Smooth muscle cell (in vitro differentiated cells): ENCODE measurements at regions not wholly inside any gene's neighbourhood (a gene's known extent, or its start where the extent isn't known, plus 50 kb on each side); places are given as distances from the start of the nearest gene placed in this dataset.

Experiments used
- DNase-seq: peaks from one replicate; lab custom pipeline; 2025; ENCODE audit not compliant: unreplicated experiment; lab: John Stamatoyannopoulos, UW
- H2AFZ ChIP-seq: fragments of 200-600 bp; sonication (generic); 2 replicates; pipeline ENCODE4 v1.6.0; 2016; ENCODE audit warnings: antibody characterized with exemption, low read depth, mild to moderate bottlenecking
- H3F3A ChIP-seq: fragments of 200-600 bp; sonication (generic); 2 replicates; pipeline ENCODE4 v1.6.0; 2017; ENCODE audit warnings: antibody characterized with exemption, low read depth
- H3K27ac ChIP-seq: fragments of 200-600 bp; sonication (generic); 2 replicates; pipeline ENCODE4 v1.5.1; 2016; ENCODE audit warnings: low read depth, mild to moderate bottlenecking
- H3K27me3 ChIP-seq: fragments of 200-600 bp; sonication (generic); 2 replicates; pipeline ENCODE4 v1.6.1; 2016; ENCODE audit warnings: low read depth, mild to moderate bottlenecking
- H3K36me3 ChIP-seq: fragments of 200-600 bp; sonication (generic); 2 replicates; pipeline ENCODE4 v1.5.1; 2016; ENCODE audit warnings: low read depth
- H3K4me1 ChIP-seq: fragments of 200-600 bp; sonication (generic); 2 replicates; pipeline ENCODE4 v1.5.1; 2016; ENCODE audit warnings: low read depth
- H3K4me2 ChIP-seq: fragments of 200-600 bp; sonication (generic); 2 replicates; pipeline ENCODE4 v1.6.0; 2016; ENCODE audit warnings: mild to moderate bottlenecking
- H3K4me3 ChIP-seq: fragments of 200-600 bp; sonication (generic); 2 replicates; pipeline ENCODE4 v1.5.1; 2016; ENCODE audit warnings: mild to moderate bottlenecking
- H3K79me2 ChIP-seq: fragments of 200-600 bp; sonication (generic); 2 replicates; pipeline ENCODE4 v1.6.0; 2016; ENCODE audit warnings: low read depth, mild to moderate bottlenecking
- H3K9ac ChIP-seq: fragments of 200-600 bp; sonication (generic); 2 replicates; pipeline ENCODE4 v1.6.0; 2016; ENCODE audit warnings: low read depth
- H3K9me3 ChIP-seq: fragments of 200-600 bp; sonication (generic); replicated peaks from 2 replicates; pipeline ENCODE4 v1.5.1; 2016; ENCODE audit warnings: low read depth
- H4K20me1 ChIP-seq: fragments of 200-600 bp; sonication (generic); 2 replicates; pipeline ENCODE4 v1.6.0; 2016; ENCODE audit warnings: low read depth
- CTCF ChIP-seq: fragments of 200-600 bp; sonication (generic); IDR thresholded peaks from 2 replicates; pipeline ENCODE4 v1.5.1; 2017; ENCODE audit warnings: borderline replicate concordance, mild to moderate bottlenecking, antibody characterized with exemption; ENCODE audit not compliant: insufficient read depth, poor library complexity, severe bottlenecking
- WGBS: methylation state at CpG from one replicate; pipeline ENCODE4 v1.1.7; 2016; ENCODE audit warnings: low lambda C conversion rate; 5-methylcytosine and 5-hydroxymethylcytosine counted together

GRCh38 chr15:35195031-35195430, 109.9 kb upstream of the NANOGP8 start:
- H3K79me2 ChIP-seq = no peaks in the 10 kb centered on the region
- no peaks in the 10 kb centered on the region for H3F3A ChIP-seq
- no peak for DNase-seq
- no peaks in the 10 kb centered on the region for H3K4me1 ChIP-seq
- no peak overlapping the region for H3K9ac ChIP-seq
- TF ChIP-seq CTCF = no peak
- H3K4me3 ChIP-seq = no peak overlapping the region
- H3K9me3 ChIP-seq = no peaks in the 10 kb centered on the region
- no peak overlapping the region for H2AFZ ChIP-seq
- H4K20me1 ChIP-seq = no peaks in the 10 kb centered on the region
- H3K27me3 ChIP-seq = no peaks in the 10 kb centered on the region
- no peak overlapping the region for H3K4me2 ChIP-seq
- 91% methylated on average over 1 of the region's 1 CpG for WGBS
- no peak overlapping the region for H3K27ac ChIP-seq
- no peaks in the 10 kb centered on the region for H3K36me3 ChIP-seq

- Histone ChIP-seq H2AFZ (no peak overlapping the region), H3F3A (no peaks in the 10 kb centered on the region), H3K79me2 (no peaks in the 10 kb centered on the region), H4K20me1 (no peaks in the 10 kb centered on the region), H3K9me3 (no peaks in the 10 kb centered on the region), H3K4me1 (no peaks in the 10 kb centered on the region), H3K36me3 (no peaks in the 10 kb centered on the region), H3K4me2 (no peak overlapping the region), H3K27ac (peak overlapping the region; percentile 16), H3K4me3 (no peak overlapping the region), H3K9ac (no peak overlapping the region), H3K27me3 (no peaks in the 10 kb centered on the region)
- no peak for TF ChIP-seq CTCF
- no peak for DNase-seq
- 76% methylated on average over 2 of the region's 2 CpGs for WGBS
Observed at GRCh38 chr15:35194296-35194695, 109.2 kb upstream of the NANOGP8 start.

- Histone ChIP-seq H4K20me1 (no peaks in the 10 kb centered on the region), H3K9me3 (no peaks in the 10 kb centered on the region), H3K4me1 (no peaks in the 10 kb centered on the region), H3K4me2 (no peak overlapping the region), H2AFZ (no peak overlapping the region), H3K9ac (no peak overlapping the region), H3K36me3 (no peaks in the 10 kb centered on the region), H3K4me3 (no peak overlapping the region), H3K27ac (no peak overlapping the region), H3K27me3 (no peaks in the 10 kb centered on the region), H3K79me2 (no peaks in the 10 kb centered on the region), H3F3A (no peaks in the 10 kb centered on the region)
- TF ChIP-seq CTCF = no peak
- WGBS = 89% methylated on average over 2 of the region's 2 CpGs
- no peak for DNase-seq
Observed at GRCh38 chr15:35191783-35192182, 106.7 kb upstream of the NANOGP8 start.

- Histone ChIP-seq H3K79me2 (no peaks in the 10 kb centered on the region), H4K20me1 (no peaks in the 10 kb centered on the region), H3K36me3 (no peaks in the 10 kb centered on the region), H2AFZ (no peak overlapping the region), H3K9ac (no peak overlapping the region), H3K4me2 (no peak overlapping the region), H3K4me1 (peaks cover 19% of the 10 kb centered on the region), H3F3A (no peaks in the 10 kb centered on the region), H3K27ac (no peak overlapping the region), H3K4me3 (no peak overlapping the region), H3K27me3 (no peaks in the 10 kb centered on the region), H3K9me3 (no peaks in the 10 kb centered on the region)
- WGBS = 68% methylated on average over 1 of the region's 1 CpG
- TF ChIP-seq CTCF = no peak
- DNase-seq = no peak
Observed at GRCh38 chr15:35186346-35186745, 101.3 kb upstream of the NANOGP8 start.
